Heart left ventricle (tissue), 13 donors: ENCODE measurements at regions not wholly inside any gene's neighbourhood (a gene's known extent, or its start where the extent isn't known, plus 50 kb on each side); places are given as distances from the start of the nearest gene placed in this dataset.

ENCODE experiments used
- CTCF ChIP-seq, 12 donors: fragments of 200-600 bp; sonication (generic) in 4 of 12; IDR thresholded peaks; one replicate each; pipeline versions ENCODE4 v1.5.0 to v1.8.0; 2018 to 2022; ENCODE audit warnings: antibody characterized with exemption in 12 of 12, mild to moderate bottlenecking in 5 of 12
- POLR2A ChIP-seq, 2 donors: fragments of 450-650 bp; IDR thresholded peaks; one replicate each; pipeline ENCODE4 v1.6.1; 2017; ENCODE audit warnings: antibody characterized with exemption in 2 of 2, mild to moderate bottlenecking in 2 of 2, moderate library complexity in 2 of 2
- donor health status: ischemic (EF 13 %, LVEDD 7.1; RV severe dilation, severe dysfunction).
- donor health status: DM: no; HTN: yes; CAD: no.
- donor health status: DM: no; HTN: no; CAD: no.
- donor health status: ischemic (EF 25% LVEDD 6.9; RV normal size, moderate dysfunction).
- donor health status: ischemic (EF 25% LVEDD 5.7; RV mildly dilated, moderate dysfunction).
- donor health status: ischemic (EF 35%, LVEDD 5.7; RV mildly dilated, moderate dysfunction).
- donor health status: nonischemic (EF 11% LVEDD 7.7; RV severe dilation, severe dysfunction).
- donor health status: DM: yes; HTN: yes; CAD: no.
- donor health status: PGD.
- donor health status: ischemic (EF 29% LVEDD 5.4; RV normal size, mild dysfunction).
- donor health status: nonischemic (EF 23%, LVEDD 6.1; RV moderate dilation, normal function).

GRCh38 chr21:38986406-38986805 is 180.7 kb downstream of the ETS2 start:
- TF ChIP-seq CTCF (IDR thresholded peaks at IDR 0.05): no peak
- no peak for TF ChIP-seq POLR2A (IDR thresholded peaks at IDR 0.05)
